Smooth muscle cell (in vitro differentiated cells): ENCODE measurements at regions not wholly inside any gene's neighbourhood (a gene's known extent, or its start where the extent isn't known, plus 50 kb on each side); places are given as distances from the start of the nearest gene placed in this dataset.

Source experiments
- DNase-seq: peaks from one replicate; lab custom pipeline; 2025; ENCODE audit not compliant: unreplicated experiment; lab: John Stamatoyannopoulos, UW
- H2AFZ ChIP-seq: fragments of 200-600 bp; sonication (generic); 2 replicates; pipeline ENCODE4 v1.6.0; 2016; ENCODE audit warnings: antibody characterized with exemption, low read depth, mild to moderate bottlenecking
- H3F3A ChIP-seq: fragments of 200-600 bp; sonication (generic); 2 replicates; pipeline ENCODE4 v1.6.0; 2017; ENCODE audit warnings: antibody characterized with exemption, low read depth
- H3K27ac ChIP-seq: fragments of 200-600 bp; sonication (generic); 2 replicates; pipeline ENCODE4 v1.5.1; 2016; ENCODE audit warnings: low read depth, mild to moderate bottlenecking
- H3K27me3 ChIP-seq: fragments of 200-600 bp; sonication (generic); 2 replicates; pipeline ENCODE4 v1.6.1; 2016; ENCODE audit warnings: low read depth, mild to moderate bottlenecking
- H3K36me3 ChIP-seq: fragments of 200-600 bp; sonication (generic); 2 replicates; pipeline ENCODE4 v1.5.1; 2016; ENCODE audit warnings: low read depth
- H3K4me1 ChIP-seq: fragments of 200-600 bp; sonication (generic); 2 replicates; pipeline ENCODE4 v1.5.1; 2016; ENCODE audit warnings: low read depth
- H3K4me2 ChIP-seq: fragments of 200-600 bp; sonication (generic); 2 replicates; pipeline ENCODE4 v1.6.0; 2016; ENCODE audit warnings: mild to moderate bottlenecking
- H3K4me3 ChIP-seq: fragments of 200-600 bp; sonication (generic); 2 replicates; pipeline ENCODE4 v1.5.1; 2016; ENCODE audit warnings: mild to moderate bottlenecking
- H3K79me2 ChIP-seq: fragments of 200-600 bp; sonication (generic); 2 replicates; pipeline ENCODE4 v1.6.0; 2016; ENCODE audit warnings: low read depth, mild to moderate bottlenecking
- H3K9ac ChIP-seq: fragments of 200-600 bp; sonication (generic); 2 replicates; pipeline ENCODE4 v1.6.0; 2016; ENCODE audit warnings: low read depth
- H3K9me3 ChIP-seq: fragments of 200-600 bp; sonication (generic); replicated peaks from 2 replicates; pipeline ENCODE4 v1.5.1; 2016; ENCODE audit warnings: low read depth
- H4K20me1 ChIP-seq: fragments of 200-600 bp; sonication (generic); 2 replicates; pipeline ENCODE4 v1.6.0; 2016; ENCODE audit warnings: low read depth
- WGBS: methylation state at CpG from one replicate; pipeline ENCODE4 v1.1.7; 2016; ENCODE audit warnings: low lambda C conversion rate; 5-methylcytosine and 5-hydroxymethylcytosine counted together
- TF ChIP-seq, protein P1 (sequence below): fragments of 200-600 bp; sonication (generic); IDR thresholded peaks from 2 replicates; pipeline ENCODE4 v1.5.1; 2017; ENCODE audit warnings: borderline replicate concordance, mild to moderate bottlenecking, antibody characterized with exemption; ENCODE audit not compliant: insufficient read depth, poor library complexity, severe bottlenecking

- H3K36me3 ChIP-seq: no peaks in the 10 kb centered on the region
- H3K27ac ChIP-seq: no peak overlapping the region
- DNase-seq: no peak
- no peak overlapping the region for H3K4me3 ChIP-seq
- H3F3A ChIP-seq: no peaks in the 10 kb centered on the region
- TF ChIP-seq, protein P1, sequence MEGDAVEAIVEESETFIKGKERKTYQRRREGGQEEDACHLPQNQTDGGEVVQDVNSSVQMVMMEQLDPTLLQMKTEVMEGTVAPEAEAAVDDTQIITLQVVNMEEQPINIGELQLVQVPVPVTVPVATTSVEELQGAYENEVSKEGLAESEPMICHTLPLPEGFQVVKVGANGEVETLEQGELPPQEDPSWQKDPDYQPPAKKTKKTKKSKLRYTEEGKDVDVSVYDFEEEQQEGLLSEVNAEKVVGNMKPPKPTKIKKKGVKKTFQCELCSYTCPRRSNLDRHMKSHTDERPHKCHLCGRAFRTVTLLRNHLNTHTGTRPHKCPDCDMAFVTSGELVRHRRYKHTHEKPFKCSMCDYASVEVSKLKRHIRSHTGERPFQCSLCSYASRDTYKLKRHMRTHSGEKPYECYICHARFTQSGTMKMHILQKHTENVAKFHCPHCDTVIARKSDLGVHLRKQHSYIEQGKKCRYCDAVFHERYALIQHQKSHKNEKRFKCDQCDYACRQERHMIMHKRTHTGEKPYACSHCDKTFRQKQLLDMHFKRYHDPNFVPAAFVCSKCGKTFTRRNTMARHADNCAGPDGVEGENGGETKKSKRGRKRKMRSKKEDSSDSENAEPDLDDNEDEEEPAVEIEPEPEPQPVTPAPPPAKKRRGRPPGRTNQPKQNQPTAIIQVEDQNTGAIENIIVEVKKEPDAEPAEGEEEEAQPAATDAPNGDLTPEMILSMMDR: peak; percentile 44
- H3K4me2 ChIP-seq: no peak overlapping the region
- H3K27me3 ChIP-seq: peaks cover 8% of the 10 kb centered on the region
- H3K9me3 ChIP-seq: no peaks in the 10 kb centered on the region
- H3K4me1 ChIP-seq: no peaks in the 10 kb centered on the region
- 46% methylated on average over 6 of the region's 6 CpGs for WGBS
- H3K9ac ChIP-seq: no peak overlapping the region
- no peaks in the 10 kb centered on the region for H3K79me2 ChIP-seq
- H4K20me1 ChIP-seq: no peaks in the 10 kb centered on the region
- no peak overlapping the region for H2AFZ ChIP-seq
Measured at GRCh38 chr3:159266779-159267178, 464.9 kb downstream of the MFSD1 start.

- H3K9ac ChIP-seq: no peak overlapping the region
- H3K36me3 ChIP-seq: no peaks in the 10 kb centered on the region
- H3K79me2 ChIP-seq: no peaks in the 10 kb centered on the region
- 94% methylated on average over 2 of the region's 2 CpGs for WGBS
- DNase-seq: no peak
- no peak overlapping the region for H2AFZ ChIP-seq
- TF ChIP-seq, protein P1: no peak
- H3K4me2 ChIP-seq: no peak overlapping the region
- H3K27ac ChIP-seq: no peak overlapping the region
- no peaks in the 10 kb centered on the region for H3K9me3 ChIP-seq
- H3K4me3 ChIP-seq: no peak overlapping the region
- no peaks in the 10 kb centered on the region for H3F3A ChIP-seq
- H4K20me1 ChIP-seq: no peaks in the 10 kb centered on the region
- H3K4me1 ChIP-seq: no peaks in the 10 kb centered on the region
- H3K27me3 ChIP-seq: peaks cover 3% of the 10 kb centered on the region
Measured at GRCh38 chr3:159271799-159272512, 470.1 kb downstream of the MFSD1 start.

- Histone ChIP-seq H3K4me3 (no peak overlapping the region), H3K27ac (no peak overlapping the region), H3K36me3 (no peaks in the 10 kb centered on the region), H3F3A (no peaks in the 10 kb centered on the region), H3K27me3 (peaks cover 3% of the 10 kb centered on the region), H3K9me3 (no peaks in the 10 kb centered on the region), H2AFZ (no peak overlapping the region), H3K4me2 (no peak overlapping the region), H3K79me2 (no peaks in the 10 kb centered on the region), H3K4me1 (no peaks in the 10 kb centered on the region), H3K9ac (no peak overlapping the region), H4K20me1 (no peaks in the 10 kb centered on the region)
- DNase-seq: no peak
- TF ChIP-seq, protein P1: no peak
- WGBS: 42% methylated on average over 5 of the region's 5 CpGs
Measured at GRCh38 chr3:159273070-159273469, 471.2 kb downstream of the MFSD1 start.

GRCh38 chr3:159273608-159274007 is 471.8 kb downstream of the MFSD1 start:
- H4K20me1 ChIP-seq: no peaks in the 10 kb centered on the region
- H3F3A ChIP-seq: no peaks in the 10 kb centered on the region
- TF ChIP-seq, protein P1: no peak
- no peaks in the 10 kb centered on the region for H3K36me3 ChIP-seq
- WGBS: 14% methylated on average over 6 of the region's 6 CpGs
- peaks cover 3% of the 10 kb centered on the region for H3K27me3 ChIP-seq
- no peaks in the 10 kb centered on the region for H3K4me1 ChIP-seq
- H3K79me2 ChIP-seq: no peaks in the 10 kb centered on the region
- H3K4me3 ChIP-seq: no peak overlapping the region
- DNase-seq: peak; percentile 2
- H3K9me3 ChIP-seq: no peaks in the 10 kb centered on the region
- H3K27ac ChIP-seq: no peak overlapping the region
- H2AFZ ChIP-seq: no peak overlapping the region
- no peak overlapping the region for H3K9ac ChIP-seq
- H3K4me2 ChIP-seq: no peak overlapping the region
